Spleen (tissue), 11 donors: ENCODE measurements at regions not wholly inside any gene's neighbourhood (a gene's known extent, or its start where the extent isn't known, plus 50 kb on each side); places are given as distances from the start of the nearest gene placed in this dataset.

Experiments
- DNase-seq: peaks from one replicate; pipeline ENCODE4 v3.0.0-alpha.2; 2020
- H3K27ac ChIP-seq, 8 donors: fragments of 200-600 bp; sonication (generic) in 7 of 8; 1 replicate in 4 of 8; 2 replicates in 4 of 8; pipeline versions ENCODE4 v1.5.0 to v1.8.0; 2016 to 2021; ENCODE audit warnings: inconsistent platforms in 4 of 8, mild to moderate bottlenecking in 4 of 8, moderate library complexity in 1 of 8
- H3K27me3 ChIP-seq, 7 donors: fragments of 200-600 bp; sonication (generic) in 6 of 7; replicated peaks in 1 of 7; 1 replicate in 4 of 7; 2 replicates in 3 of 7; pipeline versions ENCODE4 v1.5.0 to v1.8.0; 2016 to 2021; ENCODE audit warnings: inconsistent platforms in 3 of 7, mild to moderate bottlenecking in 1 of 7
- H3K36me3 ChIP-seq, 6 donors: fragments of 200-600 bp; sonication (generic) in 5 of 6; 1 replicate in 4 of 6; 2 replicates in 2 of 6; pipeline versions ENCODE4 v1.5.0 to v1.8.0; 2016 to 2021; ENCODE audit warnings: inconsistent platforms in 2 of 6
- H3K4me1 ChIP-seq, 6 donors: fragments of 200-600 bp; sonication (generic) in 5 of 6; 1 replicate in 3 of 6; 2 replicates in 3 of 6; pipeline versions ENCODE4 v1.5.0 to v1.8.0; 2016 to 2021; ENCODE audit warnings: inconsistent platforms in 3 of 6
- H3K4me3 ChIP-seq, 8 donors: fragments of 200-600 bp; sonication (generic) in 7 of 8; 1 replicate in 4 of 8; 2 replicates in 4 of 8; pipeline versions ENCODE4 v1.5.0 to v1.8.0; 2016 to 2021; ENCODE audit warnings: inconsistent platforms in 4 of 8, mild to moderate bottlenecking in 4 of 8, moderate library complexity in 2 of 8
- H3K9me3 ChIP-seq, 8 donors: fragments of 200-600 bp; sonication (generic) in 7 of 8; 1 replicate in 4 of 8; 2 replicates in 4 of 8; pipeline versions ENCODE4 v1.5.0 to v1.8.0; 2016 to 2021; ENCODE audit warnings: inconsistent platforms in 4 of 8
- POLR2A ChIP-seq, 3 donors: fragments of 450-650 bp; IDR thresholded peaks; one replicate each; pipeline ENCODE4 v1.5.1; 2017; ENCODE audit warnings: antibody characterized with exemption in 3 of 3, mild to moderate bottlenecking in 1 of 3
- POLR2AphosphoS5 ChIP-seq, 3 donors: sonication (generic); formaldehyde crosslinking; IDR thresholded peaks; one replicate each; pipeline ENCODE4 v1.5.1; 2017; ENCODE audit warnings: antibody characterized with exemption in 3 of 3
- WGBS, 5 donors: extraction: QIAGEN DNeasy Blood & Tissue Kit in 3 of 5; methylation state at CpG; one replicate each; pipeline versions ENCODE4 v1.1.5 to v1.1.7; 2013 to 2018; 5-methylcytosine and 5-hydroxymethylcytosine counted together
- intact Hi-C: fragments of 100-400 bp; cut with DNase I; formaldehyde crosslinking; loops from one replicate; pipeline ENCODE4 v1.15.0; 2023; ENCODE audit warnings: low total_unique reads
- TF ChIP-seq, protein P1 (sequence below), 11 experiments: fragments of 200-600 bp in 7 of 11; fragments of 450-650 bp in 4 of 11; sonication (generic) in 4 of 11; IDR thresholded peaks in 8 of 11; conservative IDR thresholded peaks in 3 of 11; 1 replicate in 7 of 11; 2 replicates in 4 of 11; pipeline versions ENCODE4 v1.4.0 to v1.8.0; 2016 to 2021; ENCODE audit warnings: antibody characterized with exemption in 11 of 11, inconsistent platforms in 4 of 11, mild to moderate bottlenecking in 1 of 11
- donor health status: healthy with polysubstance abuse.
- donor health status: DM: no; HTN: no; CAD: no; lungs with moderate emphysema.
- donor health status: DM: no; HTN: no; CAD: no.
- donor health status: Bipolar disorder and iron deficiency.
- donor health status: healthy.
- donor health status: DM: no; HTN: no; CAD: no.
- donor health status: DM: yes; HTN: yes; CAD: no.

DNA sequence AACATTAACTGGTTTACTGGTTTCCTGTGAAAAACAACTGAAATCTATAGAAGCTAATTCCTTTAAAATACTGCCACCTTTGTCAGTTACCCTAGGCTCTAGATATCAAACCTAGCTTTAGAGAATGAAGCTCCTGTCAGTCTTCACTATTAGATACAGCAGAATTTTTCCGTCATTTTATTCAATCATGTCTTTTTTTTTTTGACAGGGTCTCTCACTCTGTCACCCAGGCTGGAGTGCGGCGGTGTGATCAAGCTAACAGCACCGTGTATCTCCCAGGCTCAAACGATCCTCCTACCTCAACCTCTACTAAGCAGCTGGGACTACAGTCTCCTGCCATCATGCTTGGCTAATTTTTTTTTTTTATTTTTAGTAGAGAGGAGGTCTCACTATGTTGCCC is 415.2 kb upstream of the LRRTM4 start:
- H3K27me3 ChIP-seq: no peaks in the 10 kb centered on the region
- H3K36me3 ChIP-seq: no peaks in the 10 kb centered on the region
- TF ChIP-seq, protein P1, sequence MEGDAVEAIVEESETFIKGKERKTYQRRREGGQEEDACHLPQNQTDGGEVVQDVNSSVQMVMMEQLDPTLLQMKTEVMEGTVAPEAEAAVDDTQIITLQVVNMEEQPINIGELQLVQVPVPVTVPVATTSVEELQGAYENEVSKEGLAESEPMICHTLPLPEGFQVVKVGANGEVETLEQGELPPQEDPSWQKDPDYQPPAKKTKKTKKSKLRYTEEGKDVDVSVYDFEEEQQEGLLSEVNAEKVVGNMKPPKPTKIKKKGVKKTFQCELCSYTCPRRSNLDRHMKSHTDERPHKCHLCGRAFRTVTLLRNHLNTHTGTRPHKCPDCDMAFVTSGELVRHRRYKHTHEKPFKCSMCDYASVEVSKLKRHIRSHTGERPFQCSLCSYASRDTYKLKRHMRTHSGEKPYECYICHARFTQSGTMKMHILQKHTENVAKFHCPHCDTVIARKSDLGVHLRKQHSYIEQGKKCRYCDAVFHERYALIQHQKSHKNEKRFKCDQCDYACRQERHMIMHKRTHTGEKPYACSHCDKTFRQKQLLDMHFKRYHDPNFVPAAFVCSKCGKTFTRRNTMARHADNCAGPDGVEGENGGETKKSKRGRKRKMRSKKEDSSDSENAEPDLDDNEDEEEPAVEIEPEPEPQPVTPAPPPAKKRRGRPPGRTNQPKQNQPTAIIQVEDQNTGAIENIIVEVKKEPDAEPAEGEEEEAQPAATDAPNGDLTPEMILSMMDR (IDR thresholded peaks at IDR 0.05 in 8 of 11, conservative IDR thresholded peaks at IDR 0.05 in 3 of 11): no peak
- no peak for TF ChIP-seq POLR2AphosphoS5 (IDR thresholded peaks at IDR 0.05)
- no peak for TF ChIP-seq POLR2A (IDR thresholded peaks at IDR 0.05)
- intact Hi-C loops: no loop called here
- H3K9me3 ChIP-seq: peaks cover 0 to 15% (median 6%) of the 10 kb centered on the region in 8 donors
- no peaks in the 10 kb centered on the region for H3K4me1 ChIP-seq
- 91 to 95% (median 94%) methylated on average over 5 of the region's 5 CpGs for WGBS, 5 donors
- no peak overlapping the region for H3K4me3 ChIP-seq
- no peak overlapping the region for H3K27ac ChIP-seq
- DNase-seq: no peak

DNA sequence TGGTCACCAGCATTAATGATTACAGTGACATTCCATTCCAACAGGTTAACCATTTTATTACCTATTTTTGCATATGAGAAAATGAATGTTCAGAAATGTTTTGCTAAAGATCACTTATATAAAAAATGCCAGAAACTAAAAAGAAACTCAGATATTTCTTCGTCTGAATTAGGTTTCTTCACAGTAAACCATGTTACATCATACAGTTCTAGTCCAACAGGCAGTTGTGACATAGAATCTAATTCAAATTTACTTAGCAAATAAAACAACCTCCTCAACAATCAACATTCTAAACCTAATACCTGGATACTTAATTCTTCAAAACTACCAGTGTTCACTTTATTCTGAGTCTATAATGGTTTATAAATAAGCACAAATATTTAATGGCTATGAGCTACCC is 416.3 kb upstream of the LRRTM4 start:
- H3K4me3 ChIP-seq: no peak overlapping the region
- intact Hi-C loops: no loop called here
- no peak for TF ChIP-seq POLR2A (IDR thresholded peaks at IDR 0.05)
- TF ChIP-seq, protein P1 (IDR thresholded peaks at IDR 0.05 in 8 of 11, conservative IDR thresholded peaks at IDR 0.05 in 3 of 11): no peak
- TF ChIP-seq POLR2AphosphoS5 (IDR thresholded peaks at IDR 0.05): no peak

DNA sequence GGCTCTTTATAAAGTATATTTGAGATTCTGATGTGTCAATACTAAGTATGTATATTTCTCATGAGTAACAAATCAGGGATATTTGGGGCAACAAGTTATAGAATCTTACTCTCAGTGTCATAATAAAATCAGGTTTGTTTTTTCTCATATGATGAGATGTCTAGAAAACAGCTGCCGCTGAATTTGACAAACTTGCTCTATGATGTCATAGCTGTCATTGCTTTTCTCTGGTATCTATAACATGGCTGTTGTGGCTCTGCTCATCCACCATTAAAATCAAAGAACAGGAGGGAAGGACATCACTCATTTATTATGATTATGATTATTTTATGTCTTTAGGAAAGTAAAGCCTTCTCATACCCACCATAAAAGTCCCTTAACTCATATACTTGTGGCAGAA is 417.2 kb upstream of the LRRTM4 start:
- H3K9me3 ChIP-seq: peaks cover 0 to 9% (median 0%) of the 10 kb centered on the region in 8 donors
- no peaks in the 10 kb centered on the region for H3K36me3 ChIP-seq
- intact Hi-C loops: no loop called here
- TF ChIP-seq POLR2A (IDR thresholded peaks at IDR 0.05) (no peak), POLR2AphosphoS5 (IDR thresholded peaks at IDR 0.05) (no peak)
- TF ChIP-seq, protein P1 (IDR thresholded peaks at IDR 0.05 in 8 of 11, conservative IDR thresholded peaks at IDR 0.05 in 3 of 11): no peak
- no peak overlapping the region for H3K4me3 ChIP-seq
- no peak overlapping the region for H3K27ac ChIP-seq
- H3K27me3 ChIP-seq: no peaks in the 10 kb centered on the region
- H3K4me1 ChIP-seq: no peaks in the 10 kb centered on the region
- no peak for DNase-seq
- 81 to 96% (median 90%) methylated on average over 1 of the region's 1 CpG for WGBS, 5 donors

More for the DNA sequence above, 416.3 kb upstream of the LRRTM4 start:
- no peaks in the 10 kb centered on the region for H3K27me3 ChIP-seq
- H3K36me3 ChIP-seq: no peaks in the 10 kb centered on the region
- H3K4me1 ChIP-seq: no peaks in the 10 kb centered on the region
- WGBS, 5 donors: 66 to 79% (median 73%) methylated on average over 1 of the region's 1 CpG
- no peak overlapping the region for H3K27ac ChIP-seq
- no peak for DNase-seq
- peaks cover 0 to 9% (median 0%) of the 10 kb centered on the region in 8 donors for H3K9me3 ChIP-seq

DNA sequence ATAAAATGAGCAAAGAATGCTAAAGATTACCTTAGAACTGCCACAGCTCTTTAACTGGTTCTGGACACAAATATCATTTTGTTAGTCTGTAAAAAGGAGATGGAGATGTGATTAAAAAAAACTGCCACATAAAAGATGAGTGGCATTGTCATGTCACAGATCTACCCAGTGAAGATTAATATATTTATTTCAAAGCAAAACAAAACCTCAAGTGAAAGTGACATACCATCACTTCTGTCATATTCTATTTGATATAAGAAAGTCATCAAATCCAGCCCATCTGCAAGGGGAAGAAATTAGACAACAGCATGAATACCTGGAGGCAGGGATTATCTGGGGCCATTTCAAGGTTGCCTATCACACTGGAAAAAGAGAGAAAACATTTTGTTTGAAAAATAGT is 417.6 kb upstream of the LRRTM4 start:
- Histone ChIP-seq H3K4me1 (no peaks in the 10 kb centered on the region), H3K27ac (no peak overlapping the region), H3K9me3 (peaks cover 0 to 9% (median 0%) of the 10 kb centered on the region in 8 donors), H3K27me3 (no peaks in the 10 kb centered on the region), H3K36me3 (no peaks in the 10 kb centered on the region), H3K4me3 (no peak overlapping the region)
- intact Hi-C loops: no loop called here
- DNase-seq: no peak
- TF ChIP-seq, protein P1 (IDR thresholded peaks at IDR 0.05 in 8 of 11, conservative IDR thresholded peaks at IDR 0.05 in 3 of 11): no peak
- no peak for TF ChIP-seq POLR2A (IDR thresholded peaks at IDR 0.05)
- TF ChIP-seq POLR2AphosphoS5 (IDR thresholded peaks at IDR 0.05): no peak
